ENCODE measurements at regions not wholly inside any gene's neighbourhood (a gene's known extent, or its start where the extent isn't known, plus 50 kb on each side); places are given as distances from the start of the nearest gene placed in this dataset.

DNA sequence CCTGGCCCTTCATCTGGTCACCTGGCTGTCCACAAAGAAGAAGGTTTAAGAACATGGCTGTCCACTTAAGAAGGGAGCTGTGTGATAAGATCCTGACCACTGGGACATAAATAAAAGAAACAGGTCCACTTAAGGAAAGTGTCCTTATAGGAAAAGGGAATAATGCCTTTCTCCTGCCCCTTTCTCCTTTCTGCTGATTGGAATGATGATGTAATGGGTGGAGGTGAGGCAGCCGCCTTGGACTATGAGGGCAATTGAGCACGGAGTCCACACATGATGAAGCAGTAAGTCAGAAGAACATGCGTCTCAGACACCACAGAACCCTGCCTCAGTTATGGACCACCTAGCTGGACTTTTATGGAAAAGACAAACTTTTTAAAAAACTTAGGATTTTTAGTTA is 401.1 kb downstream of the SHANK2 start:
- Histone ChIP-seq H3K4me3 (ENCODE audit: low read depth in 1 of 2, low read length in 2 of 2) (no peak overlapping the region), H3K27ac (ENCODE audit: low read depth in 2 of 2, low read length in 1 of 2) (no peak overlapping the region), H3K9me3 (ENCODE audit: control insufficient read depth in 2 of 2, insufficient read depth in 1 of 2, low read depth in 1 of 2, low read length in 1 of 2) (peaks cover 2 to 7% of the 10 kb centered on the region in 2 donors), H3K4me1 (ENCODE audit: control insufficient read depth in 2 of 2, insufficient read depth in 2 of 2, low read length in 1 of 2) (no peaks in the 10 kb centered on the region), H3K36me3 (ENCODE audit: control insufficient read depth in 2 of 2, insufficient read depth in 2 of 2, low read length in 1 of 2) (no peaks in the 10 kb centered on the region), H3K27me3 (ENCODE audit: control insufficient read depth in 1 of 2, insufficient read depth in 2 of 2, low read length in 2 of 2) (no peaks in the 10 kb centered on the region)
- WGBS, 2 donors = 95 to 97% methylated on average over 3 of the region's 3 CpGs

DNA sequence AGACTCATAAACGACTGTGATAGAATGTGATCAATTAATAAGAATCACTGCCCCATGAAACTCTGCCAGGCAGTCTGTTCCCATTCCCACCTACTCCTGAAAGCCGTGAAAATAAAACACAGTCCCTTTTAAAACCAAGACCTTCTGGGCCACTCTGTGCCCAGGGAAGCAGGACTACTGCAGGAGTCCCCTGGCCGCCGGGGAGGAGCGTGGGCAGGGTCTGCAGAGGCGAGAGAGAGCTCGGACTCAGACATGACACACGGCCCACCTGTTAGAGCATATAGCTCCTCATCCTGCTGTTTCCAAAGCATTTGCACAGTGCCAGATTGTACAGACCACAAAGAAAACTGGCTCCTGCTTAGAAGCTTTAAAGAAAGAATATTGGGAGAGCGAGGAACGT is 400.5 kb downstream of the SHANK2 start:
- Histone ChIP-seq H3K36me3 (ENCODE audit: control insufficient read depth in 2 of 2, insufficient read depth in 2 of 2, low read length in 1 of 2) (no peaks in the 10 kb centered on the region), H3K4me1 (ENCODE audit: control insufficient read depth in 2 of 2, insufficient read depth in 2 of 2, low read length in 1 of 2) (no peaks in the 10 kb centered on the region), H3K4me3 (ENCODE audit: low read depth in 1 of 2, low read length in 2 of 2) (no peak overlapping the region), H3K9me3 (ENCODE audit: control insufficient read depth in 2 of 2, insufficient read depth in 1 of 2, low read depth in 1 of 2, low read length in 1 of 2) (peaks cover 2 to 7% of the 10 kb centered on the region in 2 donors), H3K27ac (ENCODE audit: low read depth in 2 of 2, low read length in 1 of 2) (no peak overlapping the region), H3K27me3 (ENCODE audit: control insufficient read depth in 1 of 2, insufficient read depth in 2 of 2, low read length in 2 of 2) (no peaks in the 10 kb centered on the region)
- 91 to 93% methylated on average over 10 of the region's 10 CpGs for WGBS, 2 donors

DNA sequence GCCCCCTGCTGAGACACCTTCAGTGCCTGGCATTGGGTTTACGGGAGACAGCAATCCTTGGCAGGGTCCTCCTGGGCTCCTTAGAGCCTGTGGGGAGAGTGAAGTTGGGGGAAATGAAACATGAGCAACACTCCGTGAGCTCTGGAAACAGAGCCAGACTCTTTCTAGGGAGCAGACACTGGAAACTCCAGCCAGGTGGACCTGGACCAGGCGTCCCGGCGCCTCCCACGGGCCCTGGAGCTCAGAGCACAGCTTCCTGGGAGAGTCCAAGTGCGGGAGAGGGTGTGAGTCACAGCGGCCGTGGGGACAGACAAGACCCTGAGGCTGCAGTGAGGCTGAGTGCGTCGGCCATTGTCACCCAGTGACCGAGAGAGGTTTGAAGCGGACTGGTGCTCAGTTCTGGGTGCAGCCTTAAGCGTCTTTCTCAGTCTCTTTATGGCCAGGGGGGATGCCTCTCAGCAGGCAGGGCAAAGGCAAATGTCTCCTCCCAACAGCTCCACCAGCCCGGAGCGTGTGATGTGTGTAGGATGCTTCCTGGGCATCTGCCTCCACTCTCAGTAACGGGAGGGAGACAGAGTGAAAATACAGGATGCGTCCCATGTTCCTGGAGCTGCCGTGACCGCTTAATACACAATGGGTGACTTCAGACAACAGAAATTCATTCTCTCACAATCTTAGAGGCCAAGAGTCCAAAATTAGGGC is 399.2 kb downstream of the SHANK2 start:
- Histone ChIP-seq H3K27me3 (ENCODE audit: control insufficient read depth in 1 of 2, insufficient read depth in 2 of 2, low read length in 2 of 2) (no peaks in the 10 kb centered on the region), H3K9me3 (ENCODE audit: control insufficient read depth in 2 of 2, insufficient read depth in 1 of 2, low read depth in 1 of 2, low read length in 1 of 2) (peaks cover 2 to 4% of the 10 kb centered on the region in 2 donors), H3K4me1 (ENCODE audit: control insufficient read depth in 2 of 2, insufficient read depth in 2 of 2, low read length in 1 of 2) (no peaks in the 10 kb centered on the region), H3K27ac (ENCODE audit: low read depth in 2 of 2, low read length in 1 of 2) (no peak overlapping the region), H3K4me3 (ENCODE audit: low read depth in 1 of 2, low read length in 2 of 2) (no peak overlapping the region), H3K36me3 (ENCODE audit: control insufficient read depth in 2 of 2, insufficient read depth in 2 of 2, low read length in 1 of 2) (no peaks in the 10 kb centered on the region)
- WGBS, 2 donors = 78 to 79% methylated on average over 20 of the region's 20 CpGs

DNA sequence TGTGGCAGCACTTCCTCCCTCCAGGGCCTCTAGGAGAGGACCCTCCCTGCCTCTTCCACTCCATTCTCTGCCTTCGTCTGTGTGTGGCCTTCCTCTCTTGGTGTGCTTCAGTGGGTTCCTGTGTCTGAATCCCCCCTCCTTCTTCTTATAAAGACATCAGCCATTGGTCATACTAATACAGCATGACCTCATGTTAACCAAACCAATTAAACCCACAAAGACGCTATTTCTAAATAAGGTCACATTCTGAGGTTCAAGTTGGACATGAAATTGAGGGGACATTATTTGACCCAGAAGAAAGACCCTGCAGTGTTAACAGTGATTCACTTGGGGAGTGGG is 398.6 kb downstream of the SHANK2 start:
- 80 to 81% methylated on average over 2 of the region's 2 CpGs for WGBS, 2 donors
- peaks cover 2 to 4% of the 10 kb centered on the region in 2 donors for H3K9me3 ChIP-seq (ENCODE audit: control insufficient read depth in 2 of 2, insufficient read depth in 1 of 2, low read depth in 1 of 2, low read length in 1 of 2)
- no peaks in the 10 kb centered on the region for H3K27me3 ChIP-seq (ENCODE audit: control insufficient read depth in 1 of 2, insufficient read depth in 2 of 2, low read length in 2 of 2)
- H3K36me3 ChIP-seq (ENCODE audit: control insufficient read depth in 2 of 2, insufficient read depth in 2 of 2, low read length in 1 of 2) = no peaks in the 10 kb centered on the region
- no peak overlapping the region for H3K4me3 ChIP-seq (ENCODE audit: low read depth in 1 of 2, low read length in 2 of 2)
- H3K27ac ChIP-seq (ENCODE audit: low read depth in 2 of 2, low read length in 1 of 2) = no peak overlapping the region
- H3K4me1 ChIP-seq (ENCODE audit: control insufficient read depth in 2 of 2, insufficient read depth in 2 of 2, low read length in 1 of 2) = no peaks in the 10 kb centered on the region

DNA sequence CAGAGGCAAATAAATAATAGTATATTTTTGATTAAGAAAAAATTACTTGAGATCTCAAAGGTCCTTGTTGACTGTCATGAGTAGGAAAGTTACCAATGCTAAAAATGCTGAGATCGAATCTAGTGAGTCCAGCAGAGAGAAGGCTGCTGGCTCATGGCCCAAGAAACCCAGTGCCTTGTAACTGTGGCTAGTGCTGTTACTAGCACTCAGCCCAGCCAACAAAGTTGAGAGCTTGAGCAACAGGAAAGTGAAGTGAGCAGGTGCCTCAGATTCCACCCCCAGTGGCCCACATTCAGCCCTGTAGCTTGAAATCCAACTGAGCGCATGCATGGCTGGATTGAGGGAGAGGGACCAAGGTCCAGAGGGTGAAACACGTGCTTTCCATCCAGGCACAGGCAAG is 398.2 kb downstream of the SHANK2 start:
- Histone ChIP-seq H3K27ac (ENCODE audit: low read depth in 2 of 2, low read length in 1 of 2) (no peak overlapping the region), H3K36me3 (ENCODE audit: control insufficient read depth in 2 of 2, insufficient read depth in 2 of 2, low read length in 1 of 2) (no peaks in the 10 kb centered on the region), H3K9me3 (ENCODE audit: control insufficient read depth in 2 of 2, insufficient read depth in 1 of 2, low read depth in 1 of 2, low read length in 1 of 2) (peaks cover 2 to 4% of the 10 kb centered on the region in 2 donors), H3K4me3 (ENCODE audit: low read depth in 1 of 2, low read length in 2 of 2) (no peak overlapping the region), H3K27me3 (ENCODE audit: control insufficient read depth in 1 of 2, insufficient read depth in 2 of 2, low read length in 2 of 2) (no peaks in the 10 kb centered on the region), H3K4me1 (ENCODE audit: control insufficient read depth in 2 of 2, insufficient read depth in 2 of 2, low read length in 1 of 2) (no peaks in the 10 kb centered on the region)
- whole genome bisulfite sequencing, 2 donors = 92% methylated on average over 3 of the region's 3 CpGs

DNA sequence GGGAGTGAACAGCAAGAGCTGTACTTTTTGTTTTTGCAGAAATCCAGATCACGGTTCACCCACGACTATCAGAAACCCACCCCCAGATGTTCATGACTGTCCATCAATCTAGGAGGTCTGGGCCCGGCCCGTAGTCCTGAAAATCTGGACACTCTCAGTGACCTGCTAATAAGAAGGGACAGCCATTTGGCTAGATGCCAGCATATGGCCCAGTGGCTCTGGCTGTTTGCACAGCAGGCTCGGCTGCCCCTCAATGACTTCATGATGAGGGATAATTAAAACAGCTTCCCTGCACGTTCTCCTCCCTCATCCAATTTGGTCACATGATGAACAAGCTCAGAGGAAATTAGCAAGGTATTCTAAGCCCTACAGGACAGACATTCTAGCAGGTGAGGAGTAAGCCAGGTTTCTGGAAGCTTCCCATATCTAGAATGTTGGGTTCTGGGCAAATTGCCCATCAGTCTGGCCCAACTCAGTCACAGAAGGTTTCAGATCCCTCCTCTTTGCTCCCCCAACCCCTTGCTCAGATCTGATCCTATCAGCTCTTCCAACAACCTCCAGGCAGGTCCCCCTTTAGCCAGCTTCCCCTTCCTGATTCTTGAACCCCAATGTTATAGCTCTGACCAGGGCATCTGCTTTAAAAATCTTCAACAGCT is 397.3 kb downstream of the SHANK2 start:
- WGBS, 2 donors = 54 to 57% methylated on average over 6 of the region's 6 CpGs
- Histone ChIP-seq H3K36me3 (ENCODE audit: control insufficient read depth in 2 of 2, insufficient read depth in 2 of 2, low read length in 1 of 2) (no peaks in the 10 kb centered on the region), H3K27me3 (ENCODE audit: control insufficient read depth in 1 of 2, insufficient read depth in 2 of 2, low read length in 2 of 2) (no peaks in the 10 kb centered on the region), H3K4me3 (ENCODE audit: low read depth in 1 of 2, low read length in 2 of 2) (no peak overlapping the region), H3K9me3 (ENCODE audit: control insufficient read depth in 2 of 2, insufficient read depth in 1 of 2, low read depth in 1 of 2, low read length in 1 of 2) (peaks cover 2 to 4% of the 10 kb centered on the region in 2 donors), H3K27ac (ENCODE audit: low read depth in 2 of 2, low read length in 1 of 2) (no peak overlapping the region), H3K4me1 (ENCODE audit: control insufficient read depth in 2 of 2, insufficient read depth in 2 of 2, low read length in 1 of 2) (no peaks in the 10 kb centered on the region)

DNA sequence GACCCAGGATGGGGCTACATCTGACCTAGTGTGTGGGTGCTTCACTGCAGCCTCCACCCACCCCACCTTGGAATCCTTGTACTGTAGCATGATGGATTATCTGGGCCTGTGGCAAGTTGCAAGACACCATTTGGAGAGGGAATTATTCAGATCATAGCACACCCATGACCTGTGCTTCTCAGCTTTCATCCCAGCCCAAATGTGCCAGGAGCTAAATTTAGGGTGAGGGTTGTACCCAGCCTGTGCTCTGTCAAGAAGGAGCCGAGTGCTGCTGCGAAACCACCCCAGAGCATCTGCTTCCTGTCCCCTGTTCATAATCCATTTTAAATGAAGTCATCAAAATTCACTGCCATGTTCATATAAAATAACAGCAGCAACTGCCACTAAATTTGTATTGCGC is 394.5 kb downstream of the SHANK2 start:
- H3K36me3 ChIP-seq (ENCODE audit: control insufficient read depth in 2 of 2, insufficient read depth in 2 of 2, low read length in 1 of 2) = no peaks in the 10 kb centered on the region

DNA sequence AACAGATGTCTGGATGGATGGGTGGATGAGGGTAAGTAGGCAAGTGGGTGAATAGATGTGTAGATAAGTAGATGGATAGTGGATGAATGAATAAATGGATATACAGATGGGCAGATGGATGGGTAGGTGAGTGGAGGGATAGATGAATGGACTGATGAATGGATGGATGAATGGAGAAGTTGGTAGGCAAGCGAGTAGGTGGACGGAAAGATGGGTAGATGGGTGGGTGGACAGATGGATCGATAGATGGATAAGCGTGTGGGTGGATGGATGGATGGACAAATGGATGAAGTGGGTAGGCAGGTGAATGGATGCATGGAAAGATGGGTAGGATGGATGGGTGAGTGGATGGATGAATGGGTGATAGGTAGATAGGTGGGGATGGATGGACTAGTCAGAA is 393.2 kb downstream of the SHANK2 start:
- Histone ChIP-seq H3K4me1 (ENCODE audit: control insufficient read depth in 2 of 2, insufficient read depth in 2 of 2, low read length in 1 of 2) (no peaks in the 10 kb centered on the region), H3K27ac (ENCODE audit: low read depth in 2 of 2, low read length in 1 of 2) (no peak overlapping the region), H3K9me3 (ENCODE audit: control insufficient read depth in 2 of 2, insufficient read depth in 1 of 2, low read depth in 1 of 2, low read length in 1 of 2) (no peaks in the 10 kb centered on the region), H3K36me3 (ENCODE audit: control insufficient read depth in 2 of 2, insufficient read depth in 2 of 2, low read length in 1 of 2) (no peaks in the 10 kb centered on the region), H3K27me3 (ENCODE audit: control insufficient read depth in 1 of 2, insufficient read depth in 2 of 2, low read length in 2 of 2) (no peaks in the 10 kb centered on the region), H3K4me3 (ENCODE audit: low read depth in 1 of 2, low read length in 2 of 2) (no peak overlapping the region)
- 93 to 96% methylated on average over 4 of the region's 4 CpGs for WGBS, 2 donors

More for the DNA sequence above, 394.5 kb downstream of the SHANK2 start:
- Histone ChIP-seq H3K9me3 (ENCODE audit: control insufficient read depth in 2 of 2, insufficient read depth in 1 of 2, low read depth in 1 of 2, low read length in 1 of 2) (no peaks in the 10 kb centered on the region), H3K4me1 (ENCODE audit: control insufficient read depth in 2 of 2, insufficient read depth in 2 of 2, low read length in 1 of 2) (no peaks in the 10 kb centered on the region), H3K27me3 (ENCODE audit: control insufficient read depth in 1 of 2, insufficient read depth in 2 of 2, low read length in 2 of 2) (no peaks in the 10 kb centered on the region), H3K4me3 (ENCODE audit: low read depth in 1 of 2, low read length in 2 of 2) (no peak overlapping the region), H3K27ac (ENCODE audit: low read depth in 2 of 2, low read length in 1 of 2) (no peak overlapping the region)
- 85 to 90% methylated on average over 3 of the region's 3 CpGs for WGBS, 2 donors

DNA sequence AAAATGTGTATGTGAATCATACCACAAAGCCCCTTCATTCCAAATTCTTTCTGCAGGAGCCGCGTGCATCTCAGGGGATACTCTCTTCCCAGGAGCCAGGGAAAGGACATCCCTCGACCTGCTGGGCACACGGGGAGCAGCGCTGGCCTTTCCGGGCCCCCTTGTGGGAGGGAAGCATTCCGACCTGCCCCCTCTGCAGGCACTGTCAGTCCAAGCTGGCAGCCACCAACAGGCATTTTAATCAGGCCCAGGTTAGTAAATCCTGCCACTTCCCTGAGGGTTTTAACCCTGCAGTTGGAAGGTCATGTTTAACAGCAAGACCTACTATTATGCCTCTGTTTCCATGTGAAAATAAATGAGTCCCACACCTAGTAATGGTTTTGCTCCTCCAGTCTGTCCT is 391.5 kb downstream of the SHANK2 start:
- WGBS, 2 donors = 70 to 71% methylated on average over 7 of the region's 7 CpGs
- H3K4me1 ChIP-seq (ENCODE audit: control insufficient read depth in 2 of 2, insufficient read depth in 2 of 2, low read length in 1 of 2) = no peaks in the 10 kb centered on the region

DNA sequence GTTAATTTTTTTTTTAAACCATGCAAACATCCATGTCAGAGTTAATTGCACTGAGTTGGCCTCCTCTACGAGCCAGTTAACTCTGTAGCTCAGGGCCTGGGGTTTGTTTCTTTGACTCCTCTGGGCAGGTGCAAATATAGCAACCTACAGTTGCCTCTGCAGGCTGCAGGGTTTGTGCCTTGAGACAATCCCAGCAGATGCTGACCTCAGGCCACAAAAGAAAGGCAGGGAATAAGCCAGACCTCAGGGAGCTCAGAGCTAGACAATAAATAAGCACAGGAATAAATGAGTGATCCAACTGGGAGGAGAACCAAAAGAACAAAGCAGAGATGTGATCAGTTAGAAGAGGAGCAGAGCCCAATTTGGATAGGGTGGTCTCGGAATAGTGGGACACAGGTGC is 390.8 kb downstream of the SHANK2 start:
- H3K4me3 ChIP-seq (ENCODE audit: low read depth in 1 of 2, low read length in 2 of 2) = no peak overlapping the region
- H3K9me3 ChIP-seq (ENCODE audit: control insufficient read depth in 2 of 2, insufficient read depth in 1 of 2, low read depth in 1 of 2, low read length in 1 of 2) = no peaks in the 10 kb centered on the region
- H3K27ac ChIP-seq (ENCODE audit: low read depth in 2 of 2, low read length in 1 of 2) = no peak overlapping the region
- 64 to 71% methylated on average over 2 of the region's 2 CpGs for WGBS, 2 donors
- H3K36me3 ChIP-seq (ENCODE audit: control insufficient read depth in 2 of 2, insufficient read depth in 2 of 2, low read length in 1 of 2) = no peaks in the 10 kb centered on the region
- H3K4me1 ChIP-seq (ENCODE audit: control insufficient read depth in 2 of 2, insufficient read depth in 2 of 2, low read length in 1 of 2) = no peaks in the 10 kb centered on the region
- H3K27me3 ChIP-seq (ENCODE audit: control insufficient read depth in 1 of 2, insufficient read depth in 2 of 2, low read length in 2 of 2) = no peaks in the 10 kb centered on the region

More for the DNA sequence above, 391.5 kb downstream of the SHANK2 start:
- Histone ChIP-seq H3K4me3 (ENCODE audit: low read depth in 1 of 2, low read length in 2 of 2) (no peak overlapping the region), H3K27ac (ENCODE audit: low read depth in 2 of 2, low read length in 1 of 2) (no peak overlapping the region), H3K36me3 (ENCODE audit: control insufficient read depth in 2 of 2, insufficient read depth in 2 of 2, low read length in 1 of 2) (no peaks in the 10 kb centered on the region), H3K27me3 (ENCODE audit: control insufficient read depth in 1 of 2, insufficient read depth in 2 of 2, low read length in 2 of 2) (no peaks in the 10 kb centered on the region), H3K9me3 (ENCODE audit: control insufficient read depth in 2 of 2, insufficient read depth in 1 of 2, low read depth in 1 of 2, low read length in 1 of 2) (no peaks in the 10 kb centered on the region)

All from esophagus (tissue), 2 donors.